Colonic mucosa (tissue), 4 donors: ENCODE measurements at regions not wholly inside any gene's neighbourhood (a gene's known extent, or its start where the extent isn't known, plus 50 kb on each side); places are given as distances from the start of the nearest gene placed in this dataset.
"Not testable (repeated sequence)": the region's sequence is repeated elsewhere in the genome, so short reads cannot be mapped to it uniquely, and the experiment has no call there.

ENCODE experiments used
- DNase-seq: peaks from one replicate; pipeline ENCODE4 v3.0.0-alpha.2; 2020
- H3K27ac ChIP-seq: fragments of 200-600 bp; one replicate; pipeline ENCODE4 v1.8.0; 2021
- H3K27me3 ChIP-seq: fragments of 200-600 bp; one replicate; pipeline ENCODE4 v1.8.0; 2021
- H3K36me3 ChIP-seq: fragments of 200-600 bp; one replicate; pipeline ENCODE4 v1.8.0; 2021
- H3K4me1 ChIP-seq: fragments of 200-600 bp; one replicate; pipeline ENCODE4 v1.8.0; 2021; ENCODE audit warnings: mild to moderate bottlenecking
- H3K4me3 ChIP-seq: fragments of 200-600 bp; one replicate; pipeline ENCODE4 v1.8.0; 2021
- H3K9ac ChIP-seq, 2 donors: one replicate each; pipeline ENCODE4 v1.7.0; 2013; ENCODE audit warnings: control low read depth in 2 of 2, low read depth in 2 of 2, low read length in 2 of 2
- H3K9me3 ChIP-seq: fragments of 200-600 bp; one replicate; pipeline ENCODE4 v1.8.0; 2021
- intact Hi-C: fragments of 100-400 bp; cut with DNase I; formaldehyde crosslinking; loops from one replicate; pipeline ENCODE4 v1.14.1; 2022
- TF ChIP-seq, protein P1 (sequence below): fragments of 200-600 bp; IDR thresholded peaks from one replicate; pipeline ENCODE4 v1.8.0; 2022; ENCODE audit warnings: antibody characterized with exemption, mild to moderate bottlenecking
- donor health status: healthy.
- donor health status: DM: no; HTN: no; CAD: no.
- donor health status: DM: no; HTN: no; CAD: no.

- DNase-seq: no peak
- no peak overlapping the region for H3K27ac ChIP-seq
- H3K9ac ChIP-seq: no peak overlapping the region
- TF ChIP-seq, protein P1, sequence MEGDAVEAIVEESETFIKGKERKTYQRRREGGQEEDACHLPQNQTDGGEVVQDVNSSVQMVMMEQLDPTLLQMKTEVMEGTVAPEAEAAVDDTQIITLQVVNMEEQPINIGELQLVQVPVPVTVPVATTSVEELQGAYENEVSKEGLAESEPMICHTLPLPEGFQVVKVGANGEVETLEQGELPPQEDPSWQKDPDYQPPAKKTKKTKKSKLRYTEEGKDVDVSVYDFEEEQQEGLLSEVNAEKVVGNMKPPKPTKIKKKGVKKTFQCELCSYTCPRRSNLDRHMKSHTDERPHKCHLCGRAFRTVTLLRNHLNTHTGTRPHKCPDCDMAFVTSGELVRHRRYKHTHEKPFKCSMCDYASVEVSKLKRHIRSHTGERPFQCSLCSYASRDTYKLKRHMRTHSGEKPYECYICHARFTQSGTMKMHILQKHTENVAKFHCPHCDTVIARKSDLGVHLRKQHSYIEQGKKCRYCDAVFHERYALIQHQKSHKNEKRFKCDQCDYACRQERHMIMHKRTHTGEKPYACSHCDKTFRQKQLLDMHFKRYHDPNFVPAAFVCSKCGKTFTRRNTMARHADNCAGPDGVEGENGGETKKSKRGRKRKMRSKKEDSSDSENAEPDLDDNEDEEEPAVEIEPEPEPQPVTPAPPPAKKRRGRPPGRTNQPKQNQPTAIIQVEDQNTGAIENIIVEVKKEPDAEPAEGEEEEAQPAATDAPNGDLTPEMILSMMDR: no peak
- no peak overlapping the region for H3K4me3 ChIP-seq
- H3K36me3 ChIP-seq: no peaks in the 10 kb centered on the region
- intact Hi-C loops: no loop called here
- no peaks in the 10 kb centered on the region for H3K9me3 ChIP-seq
- no peaks in the 10 kb centered on the region for H3K4me1 ChIP-seq
- H3K27me3 ChIP-seq: no peaks in the 10 kb centered on the region
Observed at GRCh38 chr14:105901226-105901625, 374.8 kb downstream of the TMEM121 start.

DNA sequence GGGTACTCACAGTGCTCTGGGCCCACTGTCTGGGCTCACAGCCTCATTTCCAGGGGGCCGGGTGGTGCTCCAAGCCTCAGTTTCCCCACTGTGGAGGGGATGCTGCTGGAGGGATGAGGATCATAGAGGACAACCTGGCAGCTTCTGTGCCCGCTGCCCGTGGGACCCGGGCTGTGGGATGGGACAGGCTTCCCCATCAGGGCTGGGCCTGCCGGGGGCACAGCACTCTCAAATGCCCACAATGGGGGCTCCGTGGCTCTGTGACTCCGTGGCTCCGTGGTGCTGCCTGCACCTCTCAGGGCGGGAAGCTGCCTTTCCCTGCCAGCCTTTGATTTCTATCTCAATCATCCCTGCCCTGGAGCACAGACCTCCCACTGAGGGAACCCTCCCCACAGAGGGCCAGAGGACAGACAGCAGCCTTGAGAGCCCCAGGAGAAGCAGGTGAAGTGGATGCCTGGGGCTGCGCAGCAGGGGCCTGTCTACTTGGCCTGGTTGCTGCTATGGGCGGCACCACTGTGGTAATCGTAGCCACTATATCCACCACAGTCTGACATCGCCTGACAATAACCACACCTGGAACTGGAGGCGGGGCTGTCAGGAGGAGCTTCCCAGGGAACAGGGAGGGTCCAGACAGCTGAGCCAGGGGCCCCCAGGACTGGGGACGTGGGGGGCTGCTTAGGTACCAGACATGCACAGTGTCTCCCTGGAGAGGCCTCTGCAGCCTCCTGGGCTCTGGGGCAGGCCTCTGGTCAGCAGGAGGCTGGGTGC, 375.9 kb downstream of the TMEM121 start:
- Histone ChIP-seq H3K36me3 (no peaks in the 10 kb centered on the region), H3K4me1 (no peaks in the 10 kb centered on the region), H3K9me3 (no peaks in the 10 kb centered on the region)

GRCh38 chr14:105902899-105903165, 376.4 kb downstream of the TMEM121 start:
- DNase-seq, intact Hi-C loops, H3K27ac ChIP-seq, H3K36me3 ChIP-seq, H3K9me3 ChIP-seq, H3K27me3 ChIP-seq, H3K9ac ChIP-seq, H3K4me3 ChIP-seq, H3K4me1 ChIP-seq: not testable (repeated sequence)

More for the DNA sequence above, 375.9 kb downstream of the TMEM121 start:
- TF ChIP-seq, protein P1: no peak
- no peak for DNase-seq
- no peaks in the 10 kb centered on the region for H3K27me3 ChIP-seq
- no peak overlapping the region for H3K9ac ChIP-seq
- H3K27ac ChIP-seq: no peak overlapping the region
- no peak overlapping the region for H3K4me3 ChIP-seq
- intact Hi-C loops: no loop called here

DNA sequence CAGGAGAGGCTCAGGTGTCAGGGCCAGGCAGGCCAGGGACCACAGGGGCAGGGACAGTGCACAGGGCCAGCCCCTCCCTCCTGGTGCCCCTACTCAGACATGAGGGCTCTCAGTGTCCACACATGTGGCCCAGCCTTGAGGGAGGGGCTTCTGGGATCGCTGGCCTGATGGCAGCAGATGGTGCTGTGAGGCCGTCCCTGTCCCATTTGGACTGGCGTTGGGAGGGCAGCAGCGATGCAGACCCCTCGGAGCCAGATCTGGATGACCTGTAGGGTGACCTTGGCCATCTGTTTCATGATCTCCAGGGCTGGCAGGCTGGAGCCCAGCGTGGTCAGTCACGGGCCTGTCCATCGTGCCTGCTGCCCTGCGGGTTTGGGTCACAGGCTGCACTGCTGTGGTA, 377.6 kb downstream of the TMEM121 start:
- intact Hi-C loops: no loop called here
- H3K27me3 ChIP-seq: no peaks in the 10 kb centered on the region
- H3K9ac ChIP-seq: no peak overlapping the region
- no peak overlapping the region for H3K4me3 ChIP-seq
- no peaks in the 10 kb centered on the region for H3K4me1 ChIP-seq
- no peak overlapping the region for H3K27ac ChIP-seq
- no peaks in the 10 kb centered on the region for H3K36me3 ChIP-seq
- TF ChIP-seq, protein P1: no peak
- no peak for DNase-seq
- H3K9me3 ChIP-seq: no peaks in the 10 kb centered on the region

DNA sequence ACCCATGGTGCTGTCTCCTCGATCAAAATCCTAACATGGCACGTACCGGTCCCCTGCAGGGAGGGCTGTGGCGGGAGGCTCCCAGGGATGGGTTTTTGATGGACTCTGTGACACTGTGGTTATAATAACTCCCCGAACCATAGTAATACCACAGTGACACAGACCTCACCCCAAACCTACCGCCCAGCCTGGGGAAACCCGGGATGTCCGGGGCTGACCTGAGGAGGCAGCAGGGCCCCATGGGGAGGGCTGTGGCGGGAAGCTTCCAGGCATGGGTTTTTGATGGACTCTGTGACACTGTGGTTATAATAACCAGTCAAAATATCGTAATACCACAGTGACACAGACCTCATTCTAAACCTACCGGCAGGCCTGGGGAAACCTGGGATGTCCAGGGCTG, 378.0 kb downstream of the TMEM121 start:
- TF ChIP-seq, protein P1: no peak
- Histone ChIP-seq H3K9me3 (no peaks in the 10 kb centered on the region), H3K9ac (no peak overlapping the region), H3K4me3 (no peak overlapping the region), H3K4me1 (no peaks in the 10 kb centered on the region), H3K27me3 (no peaks in the 10 kb centered on the region), H3K36me3 (no peaks in the 10 kb centered on the region), H3K27ac (no peak overlapping the region)
- intact Hi-C loops: no loop called here
- DNase-seq: no peak

DNA sequence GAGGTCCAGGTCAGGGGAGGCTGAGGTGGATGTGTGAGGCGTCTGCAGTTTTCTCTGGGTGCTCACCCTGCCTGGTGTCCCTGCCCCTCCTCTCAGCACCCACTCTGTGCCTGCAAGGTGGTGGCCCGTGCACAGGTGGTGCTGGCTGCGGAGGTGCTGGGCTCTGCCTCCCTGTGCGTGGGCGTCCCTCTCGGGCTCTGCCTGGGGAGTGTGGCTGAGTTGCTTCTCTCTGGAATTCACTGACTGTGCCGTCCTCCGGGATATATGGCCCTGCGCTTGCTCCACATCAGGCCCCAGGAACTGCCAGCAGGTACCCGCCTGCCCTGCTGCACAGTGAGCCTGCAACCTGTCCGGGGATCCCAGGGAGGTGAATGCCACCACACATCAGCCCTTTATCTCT, 379.1 kb downstream of the TMEM121 start:
- no peaks in the 10 kb centered on the region for H3K4me1 ChIP-seq
- H3K9ac ChIP-seq: no peak overlapping the region
- H3K9me3 ChIP-seq: no peaks in the 10 kb centered on the region
- no peaks in the 10 kb centered on the region for H3K36me3 ChIP-seq
- DNase-seq: no peak
- TF ChIP-seq, protein P1: no peak
- no peak overlapping the region for H3K4me3 ChIP-seq
- no peak overlapping the region for H3K27ac ChIP-seq
- intact Hi-C loops: no loop called here
- H3K27me3 ChIP-seq: no peaks in the 10 kb centered on the region
